ENCODE measurements at regions not wholly inside any gene's neighbourhood (a gene's known extent, or its start where the extent isn't known, plus 50 kb on each side); places are given as distances from the start of the nearest gene placed in this dataset.
"Not testable (repeated sequence)": the region's sequence is repeated elsewhere in the genome, so short reads cannot be mapped to it uniquely, and the experiment has no call there.

DNA sequence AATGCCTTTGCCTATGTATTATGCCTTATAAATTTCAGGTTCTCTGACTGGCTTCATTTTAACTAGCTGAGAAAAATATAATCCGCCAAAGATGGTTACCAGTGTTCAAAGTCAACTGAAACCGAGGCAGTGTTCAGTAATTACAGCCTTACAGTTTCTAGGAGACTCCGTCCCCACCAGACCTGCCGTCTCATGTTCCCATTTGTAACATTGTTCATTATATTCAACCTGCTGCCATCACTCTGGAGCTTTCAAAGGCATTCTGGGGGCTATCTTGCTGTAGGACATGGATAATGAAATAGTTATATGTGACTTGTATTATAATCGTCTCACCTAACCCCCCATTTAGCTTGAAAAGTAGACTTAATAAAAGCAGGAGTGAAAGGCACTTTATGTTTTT, 302.5 kb downstream of the RWDD3 start:
- H3K36me3 Mint-ChIP-seq = peaks cover 4% of the 10 kb centered on the region
- no peaks in the 10 kb centered on the region for H3K27me3 Mint-ChIP-seq
- H3K4me3 Mint-ChIP-seq = no peak overlapping the region
- ATAC-seq = no peak
- no peaks in the 10 kb centered on the region for H3K4me1 Mint-ChIP-seq (ENCODE audit: low read depth in 2 of 2)
- no peak overlapping the region for H3K27ac Mint-ChIP-seq
- H3K9me3 Mint-ChIP-seq = peaks cover 10% of the 10 kb centered on the region
- no peak for DNase-seq (ENCODE audit: low spot score)

DNA sequence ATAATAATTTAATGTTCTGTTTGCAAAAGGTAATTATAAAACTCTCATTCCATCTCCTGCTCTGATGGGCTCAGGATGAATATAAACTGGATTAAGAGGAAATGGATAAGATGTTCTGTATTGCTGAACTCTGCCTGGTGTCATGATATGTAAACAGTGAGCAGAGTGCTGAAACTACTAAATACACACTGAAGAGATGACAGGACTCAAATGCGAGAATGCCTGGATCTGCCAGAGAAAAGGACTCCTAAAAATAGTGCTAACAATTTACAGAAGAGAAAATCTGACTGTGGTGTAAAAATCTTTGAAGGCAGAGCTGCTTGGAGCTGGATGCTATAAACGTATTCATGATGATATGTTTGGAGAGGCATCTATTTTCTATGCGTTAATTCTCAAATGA, 303.2 kb downstream of the RWDD3 start:
- Mint-ChIP-seq H3K27me3 (no peaks in the 10 kb centered on the region), H3K4me3 (no peak overlapping the region), H3K9me3 (peaks cover 9% of the 10 kb centered on the region), H3K36me3 (peaks cover 4% of the 10 kb centered on the region), H3K27ac (no peak overlapping the region), H3K4me1 (ENCODE audit: low read depth in 2 of 2) (no peaks in the 10 kb centered on the region)
- DNase-seq (ENCODE audit: low spot score) (no peak), ATAC-seq (no peak)

DNA sequence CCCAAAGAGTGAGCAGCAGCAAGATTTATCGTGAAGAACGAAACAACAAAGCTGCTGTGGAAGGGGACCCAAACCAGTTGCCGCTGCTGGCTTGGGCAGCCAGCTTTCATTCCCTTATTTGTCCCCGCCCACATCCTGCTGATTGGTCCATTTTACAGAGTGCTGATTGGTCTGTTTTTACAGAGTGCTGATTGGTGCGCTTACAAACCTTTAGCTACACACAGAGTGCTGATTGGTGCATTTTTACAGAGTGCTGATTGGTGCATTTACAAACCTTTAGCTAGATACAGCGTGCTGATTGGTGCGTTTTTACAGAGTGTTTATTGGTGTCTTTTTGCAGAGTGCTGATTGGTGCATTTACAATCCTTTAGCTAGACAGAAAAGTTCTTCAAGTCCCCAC, 304.2 kb downstream of the RWDD3 start:
- H3K27me3 Mint-ChIP-seq; H3K4me1 Mint-ChIP-seq (ENCODE audit: low read depth in 2 of 2); ATAC-seq; H3K4me3 Mint-ChIP-seq; DNase-seq (ENCODE audit: low spot score); H3K36me3 Mint-ChIP-seq; H3K27ac Mint-ChIP-seq: not testable (repeated sequence)
- peaks cover 13% of the 10 kb centered on the region for H3K9me3 Mint-ChIP-seq

DNA sequence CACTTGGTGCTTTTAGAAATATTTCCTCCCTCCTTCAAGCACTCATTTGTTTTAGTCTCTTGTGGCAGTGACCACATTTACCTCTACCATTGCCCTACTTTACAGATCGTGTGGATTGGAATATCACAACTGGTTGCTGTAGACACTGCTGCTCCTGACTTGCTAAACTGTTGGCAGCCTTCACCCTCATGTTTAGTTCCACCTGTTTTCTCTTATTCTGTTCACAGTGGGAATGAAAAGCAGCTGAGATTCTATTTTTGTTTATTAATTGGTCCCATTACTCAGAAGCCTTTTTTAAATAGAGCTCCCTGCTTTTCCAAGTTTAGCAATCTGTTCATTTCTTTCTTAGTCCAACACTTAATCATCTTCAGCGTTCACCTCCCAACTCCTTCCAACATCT, 308.9 kb downstream of the RWDD3 start:
- Mint-ChIP-seq H3K9me3 (peaks cover 12% of the 10 kb centered on the region), H3K27ac (no peak overlapping the region), H3K4me1 (ENCODE audit: low read depth in 2 of 2) (no peaks in the 10 kb centered on the region), H3K4me3 (no peak overlapping the region), H3K27me3 (no peaks in the 10 kb centered on the region), H3K36me3 (no peaks in the 10 kb centered on the region)
- DNase-seq (ENCODE audit: low spot score) (no peak), ATAC-seq (no peak)

DNA sequence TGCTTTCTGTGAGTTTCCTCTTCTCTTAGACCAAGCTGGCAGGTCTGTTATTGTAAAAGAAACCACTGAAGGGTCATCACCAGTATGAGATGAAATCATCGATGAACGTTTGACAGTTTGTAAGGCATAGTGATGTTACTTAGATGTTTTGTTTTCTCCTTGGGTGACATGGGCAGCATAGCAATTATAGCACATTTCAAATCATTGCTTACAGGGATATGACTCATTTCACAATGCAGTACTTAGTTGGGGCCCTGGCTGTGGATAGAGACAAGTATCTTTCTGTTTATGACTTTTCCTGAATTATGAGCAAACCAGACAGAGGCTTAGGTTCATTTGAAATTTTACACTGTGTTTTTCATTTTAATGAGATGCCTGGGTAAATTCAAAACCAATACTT, 313.0 kb downstream of the RWDD3 start:
- ATAC-seq (no peak), DNase-seq (ENCODE audit: low spot score) (no peak)
- Mint-ChIP-seq H3K27ac (no peak overlapping the region), H3K4me3 (no peak overlapping the region), H3K4me1 (ENCODE audit: low read depth in 2 of 2) (no peaks in the 10 kb centered on the region), H3K9me3 (peaks cover 28% of the 10 kb centered on the region), H3K36me3 (peaks cover 7% of the 10 kb centered on the region), H3K27me3 (no peaks in the 10 kb centered on the region)

DNA sequence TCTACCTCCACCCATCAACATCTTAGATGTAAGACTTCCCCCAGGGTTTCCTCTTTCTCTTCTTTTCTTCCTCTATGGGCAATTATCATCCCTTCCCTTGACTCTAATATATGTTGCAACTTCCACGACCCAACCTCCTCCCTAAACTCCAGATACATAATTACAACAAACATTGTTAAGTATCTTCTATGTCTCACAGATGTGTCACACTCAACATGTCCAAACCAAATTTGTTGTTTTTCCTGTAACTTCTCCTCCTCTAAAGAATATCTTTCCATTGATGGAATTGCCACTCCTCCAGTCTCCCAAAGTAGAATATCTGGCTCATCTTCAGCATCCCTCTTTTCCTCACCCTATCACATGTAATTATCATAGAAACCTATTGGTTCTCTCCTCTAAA, 314.2 kb downstream of the RWDD3 start:
- H3K4me1 Mint-ChIP-seq (ENCODE audit: low read depth in 2 of 2) = no peaks in the 10 kb centered on the region

DNA sequence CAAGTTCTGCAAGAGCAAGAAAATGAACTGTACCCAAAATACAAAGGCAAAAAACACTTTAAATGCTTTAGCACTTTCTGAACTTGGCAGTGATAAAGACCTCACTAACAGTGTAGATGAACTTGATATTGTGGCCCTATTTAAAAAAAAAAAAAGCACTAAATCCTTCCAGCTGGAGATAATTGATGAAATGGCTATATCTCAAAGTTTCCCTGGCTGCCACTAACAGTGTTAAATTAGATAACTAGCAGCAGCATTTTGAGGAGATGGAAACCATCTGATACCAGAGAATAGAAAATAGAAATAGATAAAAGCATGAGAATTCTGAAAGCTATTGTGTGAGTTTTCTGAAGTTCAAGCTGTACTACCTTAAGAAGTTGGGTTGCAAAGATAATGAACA, 317.2 kb downstream of the RWDD3 start:
- peaks cover 13% of the 10 kb centered on the region for H3K36me3 Mint-ChIP-seq
- no peak overlapping the region for H3K4me3 Mint-ChIP-seq
- DNase-seq (ENCODE audit: low spot score) (no peak), ATAC-seq (no peak)
- H3K27ac Mint-ChIP-seq = no peak overlapping the region
- no peaks in the 10 kb centered on the region for H3K4me1 Mint-ChIP-seq (ENCODE audit: low read depth in 2 of 2)
- H3K9me3 Mint-ChIP-seq = peaks cover 26% of the 10 kb centered on the region
- H3K27me3 Mint-ChIP-seq = no peaks in the 10 kb centered on the region

More for the DNA sequence above, 314.2 kb downstream of the RWDD3 start:
- DNase-seq (ENCODE audit: low spot score) (no peak), ATAC-seq (no peak)
- Mint-ChIP-seq H3K36me3 (peaks cover 9% of the 10 kb centered on the region), H3K27me3 (no peaks in the 10 kb centered on the region), H3K4me3 (no peak overlapping the region), H3K27ac (no peak overlapping the region), H3K9me3 (peaks cover 24% of the 10 kb centered on the region)

- no peak overlapping the region for H3K27ac Mint-ChIP-seq
- DNase-seq (ENCODE audit: low spot score) (no peak), ATAC-seq (no peak)
- H3K36me3 Mint-ChIP-seq = peaks cover 21% of the 10 kb centered on the region
- no peaks in the 10 kb centered on the region for H3K4me1 Mint-ChIP-seq (ENCODE audit: low read depth in 2 of 2)
- H3K4me3 Mint-ChIP-seq = no peak overlapping the region
- H3K9me3 Mint-ChIP-seq = peaks cover 24% of the 10 kb centered on the region
- H3K27me3 Mint-ChIP-seq = no peaks in the 10 kb centered on the region
Measured at GRCh38 chr1:95553595-95553994, 319.6 kb downstream of the RWDD3 start.

GRCh38 chr1:95554408-95554807, 320.4 kb downstream of the RWDD3 start:
- ATAC-seq (no peak), DNase-seq (ENCODE audit: low spot score) (no peak)
- no peak overlapping the region for H3K4me3 Mint-ChIP-seq
- H3K9me3 Mint-ChIP-seq = peaks cover 25% of the 10 kb centered on the region
- no peak overlapping the region for H3K27ac Mint-ChIP-seq
- no peaks in the 10 kb centered on the region for H3K27me3 Mint-ChIP-seq
- H3K4me1 Mint-ChIP-seq (ENCODE audit: low read depth in 2 of 2) = no peaks in the 10 kb centered on the region
- peaks cover 26% of the 10 kb centered on the region for H3K36me3 Mint-ChIP-seq

GRCh38 chr1:95558791-95559190, 324.8 kb downstream of the RWDD3 start:
- H3K27me3 Mint-ChIP-seq = no peaks in the 10 kb centered on the region
- no peak for ATAC-seq
- H3K4me3 Mint-ChIP-seq = no peak overlapping the region
- H3K4me1 Mint-ChIP-seq (ENCODE audit: low read depth in 2 of 2) = no peaks in the 10 kb centered on the region
- peaks cover 18% of the 10 kb centered on the region for H3K36me3 Mint-ChIP-seq
- no peak for DNase-seq (ENCODE audit: low spot score)
- H3K9me3 Mint-ChIP-seq = peaks cover 18% of the 10 kb centered on the region
- no peak overlapping the region for H3K27ac Mint-ChIP-seq

DNA sequence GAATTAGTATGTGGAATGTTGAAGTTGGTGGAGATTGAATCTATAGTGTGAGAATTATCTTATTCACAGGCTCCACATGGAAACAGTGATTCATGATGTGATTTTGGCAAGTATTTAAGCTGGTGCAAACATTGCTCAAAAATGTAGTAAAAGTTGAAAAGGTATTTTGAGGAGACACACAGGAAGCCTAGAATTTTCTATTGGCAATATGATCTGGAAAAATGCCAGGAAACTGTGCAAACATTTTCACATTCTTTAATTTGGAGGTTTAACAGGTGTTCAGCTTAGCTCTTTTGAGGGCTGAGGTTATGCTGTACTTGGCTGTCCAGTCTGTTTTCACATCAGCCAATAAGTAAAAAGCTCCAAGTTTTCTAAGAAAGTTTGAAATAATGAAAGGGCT, 327.3 kb downstream of the RWDD3 start:
- no peak overlapping the region for H3K27ac Mint-ChIP-seq
- no peaks in the 10 kb centered on the region for H3K27me3 Mint-ChIP-seq
- DNase-seq (ENCODE audit: low spot score) (no peak), ATAC-seq (no peak)
- peaks cover 18% of the 10 kb centered on the region for H3K36me3 Mint-ChIP-seq
- no peak overlapping the region for H3K4me3 Mint-ChIP-seq
- H3K9me3 Mint-ChIP-seq = peaks cover 15% of the 10 kb centered on the region
- H3K4me1 Mint-ChIP-seq (ENCODE audit: low read depth in 2 of 2) = no peaks in the 10 kb centered on the region

DNA sequence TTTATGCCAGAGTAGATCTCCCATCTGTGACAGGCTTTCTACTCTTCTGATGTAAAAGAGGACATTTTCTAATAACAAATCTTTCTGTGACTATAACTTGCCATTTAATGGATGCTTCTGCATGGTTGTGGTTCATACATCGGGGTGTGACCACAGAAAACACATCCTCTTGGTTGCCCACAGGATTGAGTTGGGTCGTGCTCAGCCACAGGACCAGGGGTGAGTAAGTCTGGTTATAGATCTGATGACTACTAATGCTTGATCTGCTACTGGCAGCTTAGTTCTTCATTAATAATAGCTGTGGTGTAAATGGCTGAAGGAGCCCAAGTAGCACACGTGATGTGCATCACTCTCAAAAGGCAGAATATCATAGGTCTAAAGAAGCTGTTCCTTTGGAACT, 328.2 kb downstream of the RWDD3 start:
- no peak for ATAC-seq
- no peaks in the 10 kb centered on the region for H3K4me1 Mint-ChIP-seq (ENCODE audit: low read depth in 2 of 2)
- peaks cover 17% of the 10 kb centered on the region for H3K9me3 Mint-ChIP-seq
- H3K27ac Mint-ChIP-seq = no peak overlapping the region
- no peak for DNase-seq (ENCODE audit: low spot score)
- H3K27me3 Mint-ChIP-seq = no peaks in the 10 kb centered on the region
- H3K4me3 Mint-ChIP-seq = no peak overlapping the region
- peaks cover 20% of the 10 kb centered on the region for H3K36me3 Mint-ChIP-seq

- peaks cover 18% of the 10 kb centered on the region for H3K9me3 Mint-ChIP-seq
- no peaks in the 10 kb centered on the region for H3K4me1 Mint-ChIP-seq (ENCODE audit: low read depth in 2 of 2)
- no peak for DNase-seq (ENCODE audit: low spot score)
- H3K27ac Mint-ChIP-seq = no peak overlapping the region
- no peaks in the 10 kb centered on the region for H3K27me3 Mint-ChIP-seq
- peaks cover 2% of the 10 kb centered on the region for H3K36me3 Mint-ChIP-seq
- no peak for ATAC-seq
- H3K4me3 Mint-ChIP-seq = no peak overlapping the region
Measured at GRCh38 chr1:95572002-95572401, 338.0 kb downstream of the RWDD3 start.

GRCh38 chr1:95572962-95573361, 339.0 kb downstream of the RWDD3 start:
- H3K27ac Mint-ChIP-seq = no peak overlapping the region
- no peak for DNase-seq (ENCODE audit: low spot score)

DNA sequence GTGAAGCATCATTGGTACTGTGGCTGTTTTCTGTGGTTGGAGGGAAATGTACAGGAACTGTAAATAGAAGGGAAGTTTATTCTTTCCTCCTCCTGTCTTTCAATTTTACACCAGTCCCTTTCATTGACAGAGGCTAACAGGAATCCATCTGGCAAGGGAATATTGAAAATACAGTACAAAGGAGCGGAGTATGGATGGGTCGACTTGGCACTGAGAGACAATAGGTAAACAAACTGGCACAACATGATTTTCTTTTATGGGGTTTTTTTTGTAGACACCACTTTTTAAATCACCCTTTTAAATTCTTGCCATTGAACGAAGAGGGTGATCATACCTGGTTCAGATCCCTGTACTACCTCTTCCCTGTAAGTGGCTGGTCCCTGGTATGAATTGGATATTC, 341.3 kb downstream of the RWDD3 start:
- ATAC-seq (no peak), DNase-seq (ENCODE audit: low spot score) (no peak)
- no peak overlapping the region for H3K27ac Mint-ChIP-seq
- H3K36me3 Mint-ChIP-seq = no peaks in the 10 kb centered on the region
- no peaks in the 10 kb centered on the region for H3K27me3 Mint-ChIP-seq
- H3K4me3 Mint-ChIP-seq = no peak overlapping the region
- no peaks in the 10 kb centered on the region for H3K4me1 Mint-ChIP-seq (ENCODE audit: low read depth in 2 of 2)
- H3K9me3 Mint-ChIP-seq = peaks cover 18% of the 10 kb centered on the region

More at GRCh38 chr1:95572962-95573361, 339.0 kb downstream of the RWDD3 start:
- no peaks in the 10 kb centered on the region for H3K27me3 Mint-ChIP-seq
- H3K4me3 Mint-ChIP-seq = no peak overlapping the region
- H3K36me3 Mint-ChIP-seq = no peaks in the 10 kb centered on the region
- ATAC-seq = no peak
- H3K9me3 Mint-ChIP-seq = peaks cover 18% of the 10 kb centered on the region
- no peaks in the 10 kb centered on the region for H3K4me1 Mint-ChIP-seq (ENCODE audit: low read depth in 2 of 2)
